AG04450 (cell line): ENCODE measurements at regions not wholly inside any gene's neighbourhood (a gene's known extent, or its start where the extent isn't known, plus 50 kb on each side); places are given as distances from the start of the nearest gene placed in this dataset.

ENCODE experiments used
- CTCF ChIA-PET: fragments of 300-600, 350-600 bp; formaldehyde crosslinking; extraction: SDS; loops from one replicate; lab custom pipeline; 2022; ENCODE audit warnings: antibody characterized with exemption, inconsistent platforms; lab: Charles Lee
- POLR2A ChIA-PET: fragments of 350-600 bp; formaldehyde crosslinking; extraction: SDS; loops from one replicate; lab custom pipeline; 2021; ENCODE audit warnings: antibody characterized with exemption, inconsistent platforms; lab: Yijun Ruan, JAX
- DNase-seq: peaks from one replicate; pipeline ENCODE4 v3.0.0-alpha.2; 2011; ENCODE audit warnings: low read depth, low spot score
- H3K27ac ChIP-seq: one replicate; pipeline ENCODE4 v1.5.1; 2012; ENCODE audit warnings: low read depth, low read length, control low read depth
- H3K27me3 ChIP-seq: one replicate; pipeline ENCODE4 v1.6.0; 2012; ENCODE audit warnings: low read length; ENCODE audit not compliant: control insufficient read depth, insufficient read depth
- H3K4me3 ChIP-seq: 2 replicates; pipeline ENCODE4 v1.5.1; 2011; ENCODE audit warnings: mild to moderate bottlenecking, low read depth, low read length, control low read depth
- H3K9me3 ChIP-seq: 2 replicates; pipeline ENCODE4 v1.5.1; 2012; ENCODE audit warnings: low read length; ENCODE audit not compliant: control insufficient read depth, insufficient read depth
- TF ChIP-seq, protein P1 (sequence below): IDR thresholded peaks from 2 replicates; pipeline ENCODE4 v1.5.1; 2011; ENCODE audit warnings: low read depth, low read length, control low read depth, inconsistent platforms

DNA sequence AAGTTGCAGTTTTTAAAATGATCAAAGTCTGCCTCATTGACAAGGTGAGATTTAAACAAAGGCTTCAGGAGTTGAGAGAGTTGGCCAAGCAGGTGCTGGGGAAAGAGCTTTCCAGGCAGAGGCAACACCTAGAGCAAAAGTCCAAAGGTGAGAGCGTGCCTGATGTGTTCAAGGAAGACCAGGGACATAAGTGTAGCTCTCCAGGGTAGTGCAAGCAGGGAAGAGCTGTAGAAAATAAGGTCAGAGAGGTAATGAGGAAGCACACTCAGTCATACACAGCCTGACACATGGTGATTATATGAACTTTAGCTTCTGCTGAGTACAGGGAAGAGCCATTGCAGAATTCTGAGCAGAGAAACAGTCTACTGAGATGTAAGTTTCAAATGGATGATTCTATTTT lies 265.0 kb upstream of the NWD2 start:
- ChIA-PET POLR2A (no interaction called here), CTCF (no interaction called here)
- DNase-seq: no peak
- no peaks in the 10 kb centered on the region for H3K27me3 ChIP-seq
- no peak overlapping the region for H3K27ac ChIP-seq
- no peak overlapping the region for H3K4me3 ChIP-seq
- TF ChIP-seq, protein P1, sequence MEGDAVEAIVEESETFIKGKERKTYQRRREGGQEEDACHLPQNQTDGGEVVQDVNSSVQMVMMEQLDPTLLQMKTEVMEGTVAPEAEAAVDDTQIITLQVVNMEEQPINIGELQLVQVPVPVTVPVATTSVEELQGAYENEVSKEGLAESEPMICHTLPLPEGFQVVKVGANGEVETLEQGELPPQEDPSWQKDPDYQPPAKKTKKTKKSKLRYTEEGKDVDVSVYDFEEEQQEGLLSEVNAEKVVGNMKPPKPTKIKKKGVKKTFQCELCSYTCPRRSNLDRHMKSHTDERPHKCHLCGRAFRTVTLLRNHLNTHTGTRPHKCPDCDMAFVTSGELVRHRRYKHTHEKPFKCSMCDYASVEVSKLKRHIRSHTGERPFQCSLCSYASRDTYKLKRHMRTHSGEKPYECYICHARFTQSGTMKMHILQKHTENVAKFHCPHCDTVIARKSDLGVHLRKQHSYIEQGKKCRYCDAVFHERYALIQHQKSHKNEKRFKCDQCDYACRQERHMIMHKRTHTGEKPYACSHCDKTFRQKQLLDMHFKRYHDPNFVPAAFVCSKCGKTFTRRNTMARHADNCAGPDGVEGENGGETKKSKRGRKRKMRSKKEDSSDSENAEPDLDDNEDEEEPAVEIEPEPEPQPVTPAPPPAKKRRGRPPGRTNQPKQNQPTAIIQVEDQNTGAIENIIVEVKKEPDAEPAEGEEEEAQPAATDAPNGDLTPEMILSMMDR: no peak
- no peaks in the 10 kb centered on the region; the same call in 1 of the 2 replicates for H3K9me3 ChIP-seq

DNA sequence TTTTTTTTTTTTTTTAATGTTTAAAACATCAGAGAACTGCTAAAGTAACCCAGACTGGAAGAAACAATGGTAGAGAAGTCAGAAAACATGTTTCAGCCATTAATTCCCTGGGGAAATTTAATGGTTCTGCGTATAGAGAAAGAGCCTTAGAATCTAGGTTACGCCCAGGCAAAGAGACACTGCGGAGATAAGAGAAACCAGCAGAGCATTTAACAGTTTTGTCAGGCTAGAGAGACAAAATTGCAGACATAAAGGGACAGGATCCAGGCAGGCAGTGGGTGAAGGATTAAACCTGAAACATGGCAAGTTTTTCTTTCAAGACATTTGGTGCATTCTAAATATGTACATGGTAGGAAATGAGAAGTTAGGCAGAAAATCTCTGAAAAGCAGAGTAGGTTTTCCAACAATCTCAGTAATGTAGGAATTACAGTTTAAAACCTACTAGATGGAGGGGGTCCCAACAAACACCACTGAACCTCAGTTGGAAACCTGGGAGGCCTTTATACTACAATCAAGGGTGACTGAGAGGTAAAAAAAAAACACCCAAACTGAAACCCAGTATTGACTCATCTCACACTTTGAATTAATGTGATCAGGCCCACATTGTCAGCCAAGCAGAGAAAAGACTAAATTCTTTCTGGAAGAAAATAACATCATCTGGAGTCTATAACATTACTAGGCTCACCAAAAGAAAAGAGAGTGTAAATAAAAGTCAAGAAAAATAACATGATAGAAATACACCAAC lies 254.2 kb upstream of the NWD2 start:
- CTCF ChIA-PET: no interaction called here
- POLR2A ChIA-PET: no interaction called here
- Histone ChIP-seq H3K9me3 (peaks cover 3% of the 10 kb centered on the region; the same call in 1 of the 2 replicates), H3K4me3 (no peak overlapping the region), H3K27me3 (no peaks in the 10 kb centered on the region), H3K27ac (no peak overlapping the region)
- TF ChIP-seq, protein P1: no peak
- DNase-seq: no peak

DNA sequence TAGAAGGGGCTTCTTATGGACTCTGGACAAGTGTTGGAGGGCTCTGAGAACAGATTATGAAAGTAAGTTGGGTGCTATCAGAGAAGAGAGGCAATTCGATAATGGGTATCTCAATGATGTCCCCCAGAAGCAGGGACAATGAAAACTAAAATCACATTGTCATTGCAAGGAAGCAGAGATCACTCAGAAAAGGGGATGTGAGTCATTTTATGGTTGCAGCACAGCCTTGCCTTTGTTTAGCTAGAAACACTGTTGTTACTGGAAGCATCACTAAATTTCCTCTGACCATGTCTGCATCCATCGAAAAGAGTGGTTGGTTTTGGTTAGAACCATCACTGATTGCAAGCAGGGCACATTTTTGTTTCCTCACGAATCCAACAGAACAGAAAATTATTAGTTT lies 246.8 kb upstream of the NWD2 start:
- Histone ChIP-seq H3K9me3 (peaks cover 18% of the 10 kb centered on the region), H3K27ac (no peak overlapping the region), H3K4me3 (no peak overlapping the region), H3K27me3 (no peaks in the 10 kb centered on the region)
- ChIA-PET CTCF (no interaction called here), POLR2A (no interaction called here)
- TF ChIP-seq, protein P1: no peak
- DNase-seq: no peak

DNA sequence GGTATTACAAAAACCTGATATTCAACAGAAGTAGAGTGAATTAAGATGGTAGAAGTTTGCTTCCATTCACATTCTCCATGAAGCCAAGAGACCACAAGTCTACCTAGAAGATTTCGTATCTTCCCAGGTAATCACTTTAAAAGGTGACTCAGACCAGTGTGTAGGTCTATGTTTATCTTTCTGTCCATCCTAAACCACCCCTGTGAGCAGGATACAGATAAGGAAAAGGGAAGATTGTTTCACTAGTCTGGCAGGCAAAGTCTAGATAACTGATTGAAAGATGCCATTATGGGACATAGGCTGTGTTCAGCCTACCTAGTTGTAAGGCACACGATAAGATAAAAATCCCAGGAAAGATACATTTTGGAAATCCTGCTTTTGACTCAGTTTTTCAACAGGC lies 244.3 kb upstream of the NWD2 start:
- Histone ChIP-seq H3K27ac (no peak overlapping the region), H3K4me3 (no peak overlapping the region), H3K27me3 (no peaks in the 10 kb centered on the region), H3K9me3 (peaks cover 19% of the 10 kb centered on the region)
- DNase-seq: no peak
- TF ChIP-seq, protein P1: no peak
- POLR2A ChIA-PET: no interaction called here
- CTCF ChIA-PET: no interaction called here

DNA sequence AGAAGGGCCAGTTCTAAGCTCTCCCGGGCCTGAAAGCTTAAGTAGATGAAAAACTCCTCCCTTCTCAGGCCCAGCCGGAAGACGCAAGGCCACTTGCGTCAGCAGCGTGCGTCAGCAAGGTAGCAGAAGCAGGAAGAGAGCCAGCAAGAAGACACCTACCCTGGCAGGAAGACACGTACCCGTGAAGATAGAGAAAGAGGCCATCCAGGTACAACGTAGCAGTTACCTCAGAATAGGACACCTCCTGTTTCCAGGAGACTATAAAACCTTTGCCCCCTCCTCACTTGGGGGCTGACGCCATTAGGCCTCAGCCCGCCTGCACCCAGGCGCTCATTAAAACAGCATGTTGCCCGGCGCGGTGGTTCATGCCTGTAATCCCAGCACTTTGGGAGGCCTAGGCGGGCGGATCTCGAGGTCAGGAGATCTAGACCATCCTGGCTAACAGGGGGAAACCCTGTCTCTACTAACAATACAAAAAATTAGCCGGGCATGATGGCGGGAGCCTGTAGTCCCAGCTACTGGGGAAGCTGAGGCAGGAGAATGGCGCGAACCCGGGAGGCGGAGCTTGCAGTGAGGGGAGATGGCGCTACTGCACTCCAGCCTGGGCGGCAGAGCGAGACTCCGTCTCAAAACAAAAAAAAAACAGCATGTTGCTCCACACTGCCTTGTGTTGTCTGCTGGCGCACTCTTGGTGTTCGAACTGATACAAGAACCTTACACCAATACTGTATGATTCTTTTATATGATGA lies 242.7 kb upstream of the NWD2 start:
- H3K9me3 ChIP-seq: peaks cover 17% of the 10 kb centered on the region
- no peak overlapping the region for H3K4me3 ChIP-seq
- POLR2A ChIA-PET: no interaction called here
- CTCF ChIA-PET: no interaction called here
- H3K27ac ChIP-seq: no peak overlapping the region
- TF ChIP-seq, protein P1: no peak
- no peaks in the 10 kb centered on the region for H3K27me3 ChIP-seq
- DNase-seq: no peak
